Body of pancreas (tissue), 4 donors: ENCODE measurements at regions not wholly inside any gene's neighbourhood (a gene's known extent, or its start where the extent isn't known, plus 50 kb on each side); places are given as distances from the start of the nearest gene placed in this dataset.

Experiments used
- POLR2A ChIP-seq, 3 donors: fragments of 450-650 bp; IDR thresholded peaks; one replicate each; pipeline ENCODE4 v1.6.1; 2016; ENCODE audit warnings: antibody characterized with exemption in 3 of 3, mild to moderate bottlenecking in 2 of 3
- TF ChIP-seq, protein P1 (sequence below), 7 experiments: fragments of 450-650 bp in 4 of 7; fragments of 200-600 bp in 3 of 7; sonication (generic) in 3 of 7; IDR thresholded peaks; one replicate each; pipeline ENCODE4 v1.5.1; 2016 to 2019; ENCODE audit warnings: antibody characterized with exemption in 7 of 7

DNA sequence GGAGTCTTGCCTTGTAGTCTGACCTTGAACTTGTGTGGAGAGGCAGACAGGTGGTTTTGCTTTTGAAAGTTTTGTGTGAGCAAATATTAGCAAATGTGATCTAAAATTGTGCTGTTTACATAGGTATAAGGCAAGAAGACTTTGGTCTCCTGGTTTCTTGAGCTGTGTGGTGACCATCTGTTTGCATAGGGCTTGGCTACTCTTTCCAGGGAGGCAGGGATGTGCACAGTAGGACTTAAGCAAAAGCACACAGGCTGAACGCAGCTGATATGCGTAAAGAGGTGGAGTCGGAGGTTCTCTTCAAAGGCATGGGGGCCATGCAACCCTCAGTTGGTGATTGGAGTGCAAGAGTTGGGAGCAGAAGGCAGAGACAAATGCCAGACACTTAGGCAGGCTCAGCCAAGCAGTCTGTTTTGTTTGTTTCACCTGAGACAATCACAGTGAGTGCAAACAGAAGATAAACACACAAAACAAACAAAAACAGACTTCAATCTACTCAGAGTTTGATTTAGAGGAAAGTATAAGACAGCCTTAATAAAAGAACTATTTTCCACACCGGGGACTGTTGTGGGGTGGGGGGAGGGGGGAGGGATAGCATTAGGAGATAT lies 744.2 kb downstream of the MTRR start:
- TF ChIP-seq, protein P1, sequence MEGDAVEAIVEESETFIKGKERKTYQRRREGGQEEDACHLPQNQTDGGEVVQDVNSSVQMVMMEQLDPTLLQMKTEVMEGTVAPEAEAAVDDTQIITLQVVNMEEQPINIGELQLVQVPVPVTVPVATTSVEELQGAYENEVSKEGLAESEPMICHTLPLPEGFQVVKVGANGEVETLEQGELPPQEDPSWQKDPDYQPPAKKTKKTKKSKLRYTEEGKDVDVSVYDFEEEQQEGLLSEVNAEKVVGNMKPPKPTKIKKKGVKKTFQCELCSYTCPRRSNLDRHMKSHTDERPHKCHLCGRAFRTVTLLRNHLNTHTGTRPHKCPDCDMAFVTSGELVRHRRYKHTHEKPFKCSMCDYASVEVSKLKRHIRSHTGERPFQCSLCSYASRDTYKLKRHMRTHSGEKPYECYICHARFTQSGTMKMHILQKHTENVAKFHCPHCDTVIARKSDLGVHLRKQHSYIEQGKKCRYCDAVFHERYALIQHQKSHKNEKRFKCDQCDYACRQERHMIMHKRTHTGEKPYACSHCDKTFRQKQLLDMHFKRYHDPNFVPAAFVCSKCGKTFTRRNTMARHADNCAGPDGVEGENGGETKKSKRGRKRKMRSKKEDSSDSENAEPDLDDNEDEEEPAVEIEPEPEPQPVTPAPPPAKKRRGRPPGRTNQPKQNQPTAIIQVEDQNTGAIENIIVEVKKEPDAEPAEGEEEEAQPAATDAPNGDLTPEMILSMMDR (IDR thresholded peaks at IDR 0.05): no peak
- TF ChIP-seq POLR2A (IDR thresholded peaks at IDR 0.05): no peak
